Upper lobe of left lung (tissue), 4 donors: ENCODE measurements at regions not wholly inside any gene's neighbourhood (a gene's known extent, or its start where the extent isn't known, plus 50 kb on each side); places are given as distances from the start of the nearest gene placed in this dataset.

ENCODE experiments used
- CTCF ChIP-seq, 6 experiments: fragments of 450-650 bp in 4 of 6; fragments of 200-600 bp in 2 of 6; sonication (generic) in 2 of 6; IDR thresholded peaks; one replicate each; pipeline ENCODE4 v1.5.1; 2016 to 2019; ENCODE audit warnings: antibody characterized with exemption in 6 of 6
- POLR2A ChIP-seq, 4 donors: fragments of 450-650 bp; IDR thresholded peaks; one replicate each; pipeline ENCODE4 v1.5.1; 2016 to 2017; ENCODE audit warnings: antibody characterized with exemption in 4 of 4, mild to moderate bottlenecking in 2 of 4

- TF ChIP-seq POLR2A (IDR thresholded peaks at IDR 0.05) (no peak), CTCF (IDR thresholded peaks at IDR 0.05) (no peak)
Measured at GRCh38 chr13:65601855-65602254, 1628.3 kb downstream of the PCDH9 start.
